H1 (cell line): ENCODE measurements at regions not wholly inside any gene's neighbourhood (a gene's known extent, or its start where the extent isn't known, plus 50 kb on each side); places are given as distances from the start of the nearest gene placed in this dataset.

Source experiments
- CTCF ChIA-PET: fragments of 300-600 bp; sonication (Branson Sonifier 250); formaldehyde crosslinking; loops from one replicate; lab custom pipeline; 2021; ENCODE audit not compliant: partially characterized antibody; lab: Charles Lee
- POLR2A ChIA-PET: fragments of 300-600 bp; sonication (Branson Sonifier 250); formaldehyde crosslinking; loops from one replicate; lab custom pipeline; 2021; ENCODE audit warnings: inconsistent platforms; ENCODE audit not compliant: partially characterized antibody; lab: Charles Lee
- DNase-seq, 2 experiments: peaks; one replicate each; pipeline versions ENCODE4 v3.0.0 to v3.0.0-alpha.2; 2010 to 2022; ENCODE audit warnings: low spot score in 2 of 2, low read depth in 1 of 2, mixed read lengths in 1 of 2
- FAIRE-seq: peaks from 2 replicates; lab custom pipeline; 2011; peaks lifted over from hg19 to GRCh38; lab: Jason Lieb, UNC
- H2AFZ ChIP-seq: 2 replicates; pipeline ENCODE4 v1.8.1; 2012; ENCODE audit warnings: low read length, inconsistent platforms
- H2AK5ac ChIP-seq: 2 replicates; pipeline ENCODE4 v1.6.1; 2013; ENCODE audit warnings: low read depth, low read length
- H2BK120ac ChIP-seq: replicated peaks from 2 replicates; pipeline ENCODE3; 2013; ENCODE audit warnings: low read depth, low read length, inconsistent platforms
- H2BK12ac ChIP-seq: 2 replicates; pipeline ENCODE4 v1.6.1; 2013; ENCODE audit warnings: low read depth, low read length
- H2BK15ac ChIP-seq: 2 replicates; pipeline ENCODE4 v1.6.1; 2013; ENCODE audit warnings: low read length
- H2BK20ac ChIP-seq: 2 replicates; pipeline ENCODE4 v1.6.1; 2013; ENCODE audit warnings: low read length
- H2BK5ac ChIP-seq: 2 replicates; pipeline ENCODE4 v1.6.1; 2013; ENCODE audit warnings: low read depth, low read length
- H3K14ac ChIP-seq: 2 replicates; pipeline ENCODE4 v1.6.1; 2013; ENCODE audit warnings: inconsistent platforms; ENCODE audit not compliant: insufficient read length
- H3K18ac ChIP-seq: 2 replicates; pipeline ENCODE4 v1.6.1; 2013; ENCODE audit warnings: low read length; ENCODE audit errors: extremely low read depth
- H3K23ac ChIP-seq: 2 replicates; pipeline ENCODE4 v1.6.1; 2013; ENCODE audit warnings: inconsistent platforms; ENCODE audit not compliant: insufficient read length
- H3K23me2 ChIP-seq: 2 replicates; pipeline ENCODE4 v1.6.1; 2013; ENCODE audit warnings: low read depth, low read length
- H3K27ac ChIP-seq: 2 replicates; pipeline ENCODE4 v1.6.1; 2011; ENCODE audit warnings: low read depth, low read length, inconsistent platforms
- H3K27me3 ChIP-seq, 4 experiments: replicated peaks in 1 of 4; 1 replicate in 1 of 4; 2 replicates in 3 of 4; pipeline versions ENCODE4 v1.6.1 to v1.8.1; 2011 to 2013; ENCODE audit warnings: low read length in 3 of 4, mild to moderate bottlenecking in 3 of 4, inconsistent platforms in 2 of 4, mixed read lengths in 2 of 4, moderate library complexity in 1 of 4; ENCODE audit not compliant: control insufficient read depth in 3 of 4, insufficient read depth in 3 of 4; ENCODE audit errors: extremely low read depth in 1 of 4
- H3K36me3 ChIP-seq, 4 experiments: 2 replicates each; pipeline versions ENCODE4 v1.6.1 to v1.8.1; 2011 to 2013; ENCODE audit warnings: mild to moderate bottlenecking in 4 of 4, low read length in 3 of 4, moderate library complexity in 2 of 4, control low read depth in 1 of 4, inconsistent platforms in 1 of 4; ENCODE audit not compliant: insufficient read depth in 4 of 4, control insufficient read depth in 2 of 4
- H3K4ac ChIP-seq: replicated peaks from 2 replicates; pipeline ENCODE3; 2013; ENCODE audit warnings: low read length, low read depth, mixed read lengths, inconsistent platforms; ENCODE audit not compliant: insufficient read length
- H3K4me1 ChIP-seq, 4 experiments: replicated peaks in 1 of 4; 1 replicate in 1 of 4; 2 replicates in 3 of 4; pipeline versions ENCODE4 v1.6.1 to v1.8.1; 2011 to 2013; ENCODE audit warnings: low read length in 3 of 4, inconsistent platforms in 2 of 4, mixed read lengths in 1 of 4; ENCODE audit not compliant: insufficient read depth in 4 of 4, control insufficient read depth in 3 of 4
- H3K4me2 ChIP-seq, 2 experiments: 2 replicates each; pipeline versions ENCODE4 v1.6.1 to v1.8.1; 2011 to 2013; ENCODE audit warnings: low read depth in 2 of 2, low read length in 2 of 2, control low read depth in 1 of 2, inconsistent platforms in 1 of 2, mild to moderate bottlenecking in 1 of 2; ENCODE audit not compliant: insufficient read depth in 1 of 2
- H3K4me3 ChIP-seq, 4 experiments: fragments of 200-600, 300-600 bp in 1 of 4; sonication (generic), shearing (Covaris generic), sonication (Bioruptor Twin) in 1 of 4; 2 replicates each; pipeline versions ENCODE4 v1.5.1 to v1.8.1; 2011 to 2016; ENCODE audit warnings: low read length in 4 of 4, low read depth in 3 of 4, control low read depth in 2 of 4, inconsistent platforms in 2 of 4, mild to moderate bottlenecking in 2 of 4, mixed read lengths in 1 of 4, moderate library complexity in 1 of 4; ENCODE audit not compliant: insufficient read depth in 2 of 4; ENCODE audit errors: extremely low read depth in 1 of 4
- H3K56ac ChIP-seq: replicated peaks from 2 replicates; pipeline ENCODE3; 2013; ENCODE audit warnings: low read depth, mild to moderate bottlenecking, mixed read lengths, low read length, inconsistent platforms; ENCODE audit not compliant: insufficient read length
- H3K79me1 ChIP-seq: 2 replicates; pipeline ENCODE4 v1.6.1; 2013; ENCODE audit warnings: low read depth, low read length, control low read depth
- H3K79me2 ChIP-seq, 2 experiments: 2 replicates each; pipeline versions ENCODE4 v1.6.1 to v1.8.1; 2012 to 2013; ENCODE audit warnings: low read length in 2 of 2, mild to moderate bottlenecking in 2 of 2, inconsistent platforms in 1 of 2; ENCODE audit not compliant: insufficient read depth in 2 of 2, control insufficient read depth in 1 of 2
- H3K9ac ChIP-seq, 4 experiments: replicated peaks in 1 of 4; 1 replicate in 1 of 4; 2 replicates in 3 of 4; pipeline versions ENCODE4 v1.6.1 to v1.8.1; 2011 to 2013; ENCODE audit warnings: low read depth in 3 of 4, low read length in 3 of 4, control low read depth in 2 of 4, mild to moderate bottlenecking in 2 of 4, moderate library complexity in 2 of 4, inconsistent platforms in 1 of 4; ENCODE audit errors: extremely low read depth in 1 of 4
- H3K9me3 ChIP-seq, 2 experiments: 2 replicates each; pipeline versions ENCODE4 v1.6.1 to v1.8.1; 2012 to 2013; ENCODE audit warnings: mild to moderate bottlenecking in 2 of 2, moderate library complexity in 2 of 2, control low read depth in 1 of 2, inconsistent platforms in 1 of 2, low read depth in 1 of 2, low read length in 1 of 2, mixed read lengths in 1 of 2; ENCODE audit not compliant: insufficient read depth in 2 of 2
- H4K20me1 ChIP-seq, 2 experiments: replicated peaks in 1 of 2; 2 replicates each; pipeline versions ENCODE3 to v1.8.1; 2011 to 2013; ENCODE audit warnings: inconsistent platforms in 2 of 2, low read length in 2 of 2, mild to moderate bottlenecking in 1 of 2; ENCODE audit not compliant: insufficient read depth in 2 of 2, control insufficient read depth in 1 of 2
- H4K5ac ChIP-seq: 2 replicates; pipeline ENCODE4 v1.6.1; 2013; ENCODE audit warnings: low read length, low read depth, mixed read lengths, inconsistent platforms; ENCODE audit not compliant: insufficient read length
- H4K8ac ChIP-seq: 2 replicates; pipeline ENCODE4 v1.8.0; 2013; ENCODE audit warnings: mild to moderate bottlenecking, moderate library complexity, low read length, inconsistent platforms; ENCODE audit not compliant: insufficient read depth; ENCODE audit errors: extremely low read depth
- H4K91ac ChIP-seq: replicated peaks from 2 replicates; pipeline ENCODE3; 2013; ENCODE audit warnings: low read length, mixed read lengths, inconsistent platforms; ENCODE audit not compliant: insufficient read length
- BRCA1 ChIP-seq: IDR thresholded peaks from 2 replicates; pipeline ENCODE4 v1.6.1; 2012; ENCODE audit warnings: low read depth, low read length, improper control_type of control experiment
- CTBP2 ChIP-seq: IDR thresholded peaks from 2 replicates; pipeline ENCODE4 v1.7.0; 2011; ENCODE audit warnings: borderline replicate concordance, mild to moderate bottlenecking, moderate library complexity, mixed read lengths, low read length; ENCODE audit not compliant: insufficient read depth, insufficient read length
- GABPA ChIP-seq: IDR thresholded peaks from 2 replicates; pipeline ENCODE4 v1.6.1; 2011; ENCODE audit warnings: mild to moderate bottlenecking, low read length, moderate library complexity, borderline replicate concordance; ENCODE audit not compliant: insufficient read depth
- GTF2F1 ChIP-seq: IDR thresholded peaks from 2 replicates; pipeline ENCODE4 v1.6.1; 2012; ENCODE audit warnings: low read depth, low read length, improper control_type of control experiment, borderline replicate concordance
- SP4 ChIP-seq: IDR thresholded peaks from 2 replicates; pipeline ENCODE4 v1.6.1; 2012; ENCODE audit warnings: low read length, inconsistent platforms
- TCF12 ChIP-seq: IDR thresholded peaks from 2 replicates; pipeline ENCODE4 v1.6.1; 2011; ENCODE audit warnings: low read depth, mild to moderate bottlenecking, low read length
- WGBS, 2 experiments: shearing (Covaris generic) in 1 of 2; methylation state at CpG; one replicate each; pipeline versions ENCODE4 v1.1.6 to v1.1.7; 2013 to 2015; ENCODE audit warnings: low lambda C conversion rate in 2 of 2, mixed read lengths in 2 of 2, inconsistent platforms in 1 of 2, low coverage in 1 of 2, missing lambda C conversion rate in 1 of 2; ENCODE audit not compliant: insufficient replicate concordance in 2 of 2, insufficient coverage in 1 of 2, insufficient read length in 1 of 2; ENCODE audit errors: extremely low coverage in 1 of 2, missing lambda C conversion rate in 1 of 2; 5-methylcytosine and 5-hydroxymethylcytosine counted together

GRCh38 chr13:107715496-107715895 is 499.8 kb downstream of the LIG4 start:
- no peak overlapping the region for H3K14ac ChIP-seq
- no peaks in the 10 kb centered on the region for H4K20me1 ChIP-seq
- no peak overlapping the region for H3K4me3 ChIP-seq
- no peak overlapping the region for H3K56ac ChIP-seq
- H2AFZ ChIP-seq = no peak overlapping the region
- CTCF ChIA-PET = no interaction called here
- H3K9ac ChIP-seq = no peak overlapping the region
- H3K23me2 ChIP-seq = no peaks in the 10 kb centered on the region
- no peak for FAIRE-seq
- no peak overlapping the region for H2AK5ac ChIP-seq
- no peak overlapping the region for H3K18ac ChIP-seq
- TF ChIP-seq CTBP2 (no peak), BRCA1 (no peak), GTF2F1 (no peak), TCF12 (no peak), GABPA (no peak), SP4 (no peak)
- TF ChIP-seq, all 59 proteins: peak for 0
- Histone ChIP-seq H2BK20ac (no peak overlapping the region), H3K36me3 (no peaks in the 10 kb centered on the region; a peak in 1 of 8 replicates), H3K4me2 (no peak overlapping the region), H2BK120ac (no peak overlapping the region), H3K27me3 (no peaks in the 10 kb centered on the region), H4K5ac (no peak overlapping the region), H2BK15ac (no peak overlapping the region), H3K4ac (no peak overlapping the region), H3K4me1 (no peaks in the 10 kb centered on the region), H3K79me2 (no peaks in the 10 kb centered on the region), H3K23ac (no peak overlapping the region), H3K9me3 (no peaks in the 10 kb centered on the region), H3K27ac (no peak overlapping the region), H2BK12ac (no peak overlapping the region), H2BK5ac (no peak overlapping the region), H4K8ac (no peak overlapping the region), H4K91ac (no peak overlapping the region), H3K79me1 (no peaks in the 10 kb centered on the region; the same call in 1 of the 2 replicates)
- no peak for DNase-seq
- 94% methylated on average over 7 of the region's 7 CpGs; no CpG with 5 or more reads in 1 of the 2 experiments for WGBS, 2 experiments
- POLR2A ChIA-PET = no interaction called here
